ENCODE measurements at regions not wholly inside any gene's neighbourhood (a gene's known extent, or its start where the extent isn't known, plus 50 kb on each side); places are given as distances from the start of the nearest gene placed in this dataset.

DNA sequence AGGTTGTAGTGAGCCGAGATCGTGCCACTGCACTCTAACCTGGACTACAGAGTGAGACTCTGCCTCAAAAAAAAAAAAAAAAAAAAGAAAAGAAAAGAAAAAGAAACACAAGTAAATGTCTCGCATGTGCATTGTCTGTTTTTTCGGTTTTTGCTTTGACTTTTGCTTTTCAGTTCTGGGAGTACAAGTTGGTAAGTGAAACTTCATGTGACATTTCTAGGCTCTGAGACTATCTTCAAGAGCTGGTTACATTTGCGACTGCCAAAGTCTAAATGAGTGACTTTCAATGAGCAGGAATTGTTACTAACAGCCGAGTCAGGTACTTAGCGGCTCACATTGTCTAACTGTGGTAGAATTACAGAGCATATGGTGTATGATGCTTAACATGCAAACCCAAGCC is 107.0 kb upstream of the CELF2 start:
- TF ChIP-seq, protein P1, sequence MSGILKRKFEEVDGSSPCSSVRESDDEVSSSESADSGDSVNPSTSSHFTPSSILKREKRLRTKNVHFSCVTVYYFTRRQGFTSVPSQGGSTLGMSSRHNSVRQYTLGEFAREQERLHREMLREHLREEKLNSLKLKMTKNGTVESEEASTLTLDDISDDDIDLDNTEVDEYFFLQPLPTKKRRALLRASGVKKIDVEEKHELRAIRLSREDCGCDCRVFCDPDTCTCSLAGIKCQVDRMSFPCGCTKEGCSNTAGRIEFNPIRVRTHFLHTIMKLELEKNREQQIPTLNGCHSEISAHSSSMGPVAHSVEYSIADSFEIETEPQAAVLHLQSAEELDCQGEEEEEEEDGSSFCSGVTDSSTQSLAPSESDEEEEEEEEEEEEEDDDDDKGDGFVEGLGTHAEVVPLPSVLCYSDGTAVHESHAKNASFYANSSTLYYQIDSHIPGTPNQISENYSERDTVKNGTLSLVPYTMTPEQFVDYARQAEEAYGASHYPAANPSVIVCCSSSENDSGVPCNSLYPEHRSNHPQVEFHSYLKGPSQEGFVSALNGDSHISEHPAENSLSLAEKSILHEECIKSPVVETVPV (CRISPR knock-in tag; IDR thresholded peaks at IDR 0.05) = no peak
- no peak for TF ChIP-seq ZNF565 (CRISPR knock-in tag; conservative IDR thresholded peaks at IDR 0.05; ENCODE audit: low read depth)
- no peak for TF ChIP-seq CSDC2 (CRISPR knock-in tag; IDR thresholded peaks at IDR 0.05)
- no peak for TF ChIP-seq ISL1 (CRISPR knock-in tag; IDR thresholded peaks at IDR 0.05)
- no peak for TF ChIP-seq ZNF8 (CRISPR knock-in tag; IDR thresholded peaks at IDR 0.05)
- TF ChIP-seq, protein P2, sequence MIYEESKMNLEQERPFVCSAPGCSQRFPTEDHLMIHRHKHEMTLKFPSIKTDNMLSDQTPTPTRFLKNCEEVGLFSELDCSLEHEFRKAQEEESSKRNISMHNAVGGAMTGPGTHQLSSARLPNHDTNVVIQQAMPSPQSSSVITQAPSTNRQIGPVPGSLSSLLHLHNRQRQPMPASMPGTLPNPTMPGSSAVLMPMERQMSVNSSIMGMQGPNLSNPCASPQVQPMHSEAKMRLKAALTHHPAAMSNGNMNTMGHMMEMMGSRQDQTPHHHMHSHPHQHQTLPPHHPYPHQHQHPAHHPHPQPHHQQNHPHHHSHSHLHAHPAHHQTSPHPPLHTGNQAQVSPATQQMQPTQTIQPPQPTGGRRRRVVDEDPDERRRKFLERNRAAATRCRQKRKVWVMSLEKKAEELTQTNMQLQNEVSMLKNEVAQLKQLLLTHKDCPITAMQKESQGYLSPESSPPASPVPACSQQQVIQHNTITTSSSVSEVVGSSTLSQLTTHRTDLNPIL (CRISPR knock-in tag; IDR thresholded peaks at IDR 0.05; ENCODE audit: low read depth) = no peak
- no peak for ATAC-seq

DNA sequence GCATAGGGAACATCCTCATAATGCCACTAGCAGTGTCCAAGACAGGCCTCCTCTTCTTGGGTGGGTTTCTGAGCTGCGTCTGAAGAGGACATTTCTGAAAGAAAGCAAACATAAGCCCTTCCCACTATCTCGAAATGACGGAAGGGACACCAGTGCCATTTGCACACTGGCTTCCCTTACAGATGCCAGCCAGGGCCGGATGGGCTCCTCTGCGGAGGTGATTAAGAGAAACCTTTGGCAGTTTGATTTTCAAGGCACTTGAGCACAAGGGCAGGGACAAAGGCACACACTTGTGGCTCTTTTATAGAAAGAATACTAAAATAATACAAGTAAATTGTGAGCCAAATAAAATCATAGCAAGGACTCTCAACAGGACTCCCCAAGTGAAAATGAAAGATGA is 106.6 kb upstream of the CELF2 start:
- no peak for ATAC-seq
- TF ChIP-seq PPARA (CRISPR knock-in tag; IDR thresholded peaks at IDR 0.05; ENCODE audit: borderline replicate concordance) = no peak
- TF ChIP-seq RARB (CRISPR knock-in tag; IDR thresholded peaks at IDR 0.05) = no peak
- no peak for TF ChIP-seq ARNTL (CRISPR knock-in tag; IDR thresholded peaks at IDR 0.05; ENCODE audit: borderline replicate concordance, low read depth)
- no peak for TF ChIP-seq ZNF70 (CRISPR knock-in tag; IDR thresholded peaks at IDR 0.05)
- TF ChIP-seq ESRRG (CRISPR knock-in tag; IDR thresholded peaks at IDR 0.05) = no peak
- TF ChIP-seq, protein P2 (CRISPR knock-in tag; IDR thresholded peaks at IDR 0.05; ENCODE audit: low read depth) = no peak
- no peak for TF ChIP-seq ISL1 (CRISPR knock-in tag; IDR thresholded peaks at IDR 0.05)
- no peak for TF ChIP-seq OSR1 (CRISPR knock-in tag; IDR thresholded peaks at IDR 0.05)
- no peak for TF ChIP-seq TOX (CRISPR knock-in tag; IDR thresholded peaks at IDR 0.05; ENCODE audit: borderline replicate concordance)
- no peak for TF ChIP-seq GLIS3 (CRISPR knock-in tag; IDR thresholded peaks at IDR 0.05)
- TF ChIP-seq ZC3H10 (CRISPR knock-in tag; IDR thresholded peaks at IDR 0.05) = no peak
- TF ChIP-seq, protein P1 (CRISPR knock-in tag; IDR thresholded peaks at IDR 0.05) = no peak
- TF ChIP-seq ZFP30 (CRISPR knock-in tag; IDR thresholded peaks at IDR 0.05) = no peak
- TF ChIP-seq, protein P3, sequence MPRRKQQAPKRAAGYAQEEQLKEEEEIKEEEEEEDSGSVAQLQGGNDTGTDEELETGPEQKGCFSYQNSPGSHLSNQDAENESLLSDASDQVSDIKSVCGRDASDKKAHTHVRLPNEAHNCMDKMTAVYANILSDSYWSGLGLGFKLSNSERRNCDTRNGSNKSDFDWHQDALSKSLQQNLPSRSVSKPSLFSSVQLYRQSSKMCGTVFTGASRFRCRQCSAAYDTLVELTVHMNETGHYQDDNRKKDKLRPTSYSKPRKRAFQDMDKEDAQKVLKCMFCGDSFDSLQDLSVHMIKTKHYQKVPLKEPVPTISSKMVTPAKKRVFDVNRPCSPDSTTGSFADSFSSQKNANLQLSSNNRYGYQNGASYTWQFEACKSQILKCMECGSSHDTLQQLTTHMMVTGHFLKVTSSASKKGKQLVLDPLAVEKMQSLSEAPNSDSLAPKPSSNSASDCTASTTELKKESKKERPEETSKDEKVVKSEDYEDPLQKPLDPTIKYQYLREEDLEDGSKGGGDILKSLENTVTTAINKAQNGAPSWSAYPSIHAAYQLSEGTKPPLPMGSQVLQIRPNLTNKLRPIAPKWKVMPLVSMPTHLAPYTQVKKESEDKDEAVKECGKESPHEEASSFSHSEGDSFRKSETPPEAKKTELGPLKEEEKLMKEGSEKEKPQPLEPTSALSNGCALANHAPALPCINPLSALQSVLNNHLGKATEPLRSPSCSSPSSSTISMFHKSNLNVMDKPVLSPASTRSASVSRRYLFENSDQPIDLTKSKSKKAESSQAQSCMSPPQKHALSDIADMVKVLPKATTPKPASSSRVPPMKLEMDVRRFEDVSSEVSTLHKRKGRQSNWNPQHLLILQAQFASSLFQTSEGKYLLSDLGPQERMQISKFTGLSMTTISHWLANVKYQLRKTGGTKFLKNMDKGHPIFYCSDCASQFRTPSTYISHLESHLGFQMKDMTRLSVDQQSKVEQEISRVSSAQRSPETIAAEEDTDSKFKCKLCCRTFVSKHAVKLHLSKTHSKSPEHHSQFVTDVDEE (CRISPR knock-in tag; IDR thresholded peaks at IDR 0.05) = no peak
- TF ChIP-seq, protein P4, sequence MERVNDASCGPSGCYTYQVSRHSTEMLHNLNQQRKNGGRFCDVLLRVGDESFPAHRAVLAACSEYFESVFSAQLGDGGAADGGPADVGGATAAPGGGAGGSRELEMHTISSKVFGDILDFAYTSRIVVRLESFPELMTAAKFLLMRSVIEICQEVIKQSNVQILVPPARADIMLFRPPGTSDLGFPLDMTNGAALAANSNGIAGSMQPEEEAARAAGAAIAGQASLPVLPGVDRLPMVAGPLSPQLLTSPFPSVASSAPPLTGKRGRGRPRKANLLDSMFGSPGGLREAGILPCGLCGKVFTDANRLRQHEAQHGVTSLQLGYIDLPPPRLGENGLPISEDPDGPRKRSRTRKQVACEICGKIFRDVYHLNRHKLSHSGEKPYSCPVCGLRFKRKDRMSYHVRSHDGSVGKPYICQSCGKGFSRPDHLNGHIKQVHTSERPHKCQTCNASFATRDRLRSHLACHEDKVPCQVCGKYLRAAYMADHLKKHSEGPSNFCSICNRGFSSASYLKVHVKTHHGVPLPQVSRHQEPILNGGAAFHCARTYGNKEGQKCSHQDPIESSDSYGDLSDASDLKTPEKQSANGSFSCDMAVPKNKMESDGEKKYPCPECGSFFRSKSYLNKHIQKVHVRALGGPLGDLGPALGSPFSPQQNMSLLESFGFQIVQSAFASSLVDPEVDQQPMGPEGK (CRISPR knock-in tag; IDR thresholded peaks at IDR 0.05; ENCODE audit: borderline replicate concordance) = no peak
- TF ChIP-seq, protein P5, sequence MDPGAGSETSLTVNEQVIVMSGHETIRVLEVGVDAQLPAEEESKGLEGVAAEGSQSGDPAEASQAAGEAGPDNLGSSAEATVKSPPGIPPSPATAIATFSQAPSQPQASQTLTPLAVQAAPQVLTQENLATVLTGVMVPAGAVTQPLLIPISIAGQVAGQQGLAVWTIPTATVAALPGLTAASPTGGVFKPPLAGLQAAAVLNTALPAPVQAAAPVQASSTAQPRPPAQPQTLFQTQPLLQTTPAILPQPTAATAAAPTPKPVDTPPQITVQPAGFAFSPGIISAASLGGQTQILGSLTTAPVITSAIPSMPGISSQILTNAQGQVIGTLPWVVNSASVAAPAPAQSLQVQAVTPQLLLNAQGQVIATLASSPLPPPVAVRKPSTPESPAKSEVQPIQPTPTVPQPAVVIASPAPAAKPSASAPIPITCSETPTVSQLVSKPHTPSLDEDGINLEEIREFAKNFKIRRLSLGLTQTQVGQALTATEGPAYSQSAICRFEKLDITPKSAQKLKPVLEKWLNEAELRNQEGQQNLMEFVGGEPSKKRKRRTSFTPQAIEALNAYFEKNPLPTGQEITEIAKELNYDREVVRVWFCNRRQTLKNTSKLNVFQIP (CRISPR knock-in tag; IDR thresholded peaks at IDR 0.05; ENCODE audit: borderline replicate concordance, low read depth) = no peak
- no peak for TF ChIP-seq ZFP3 (CRISPR knock-in tag; IDR thresholded peaks at IDR 0.05)
- TF ChIP-seq ZNF565 (CRISPR knock-in tag; conservative IDR thresholded peaks at IDR 0.05; ENCODE audit: low read depth) = no peak
- no peak for TF ChIP-seq BACH2 (CRISPR knock-in tag; IDR thresholded peaks at IDR 0.05; ENCODE audit: borderline replicate concordance)
